HT-29 (cell line): ENCODE measurements at regions not wholly inside any gene's neighbourhood (a gene's known extent, or its start where the extent isn't known, plus 50 kb on each side); places are given as distances from the start of the nearest gene placed in this dataset.

Experiments used
- DNase-seq: peaks from one replicate; pipeline ENCODE4 v3.0.0-alpha.2; 2015; ENCODE audit warnings: low spot score

- no peak for DNase-seq
These were observed 423.0 kb upstream of the ZNF608 start for GRCh38 chr5:125169396-125169795.

GRCh38 chr5:125171641-125172040 is 425.2 kb upstream of the ZNF608 start:
- DNase-seq: no peak

- DNase-seq: no peak
These were observed 429.0 kb upstream of the ZNF608 start for GRCh38 chr5:125175348-125176004.

- DNase-seq: peak; percentile 75
These were observed 429.6 kb upstream of the ZNF608 start for GRCh38 chr5:125176005-125176390.

GRCh38 chr5:125177340-125177739 is 430.9 kb upstream of the ZNF608 start:
- DNase-seq: no peak

GRCh38 chr5:125179612-125180011 is 433.2 kb upstream of the ZNF608 start:
- no peak for DNase-seq

- DNase-seq: peak; percentile 25
These were observed 433.9 kb upstream of the ZNF608 start for GRCh38 chr5:125180231-125180829.

GRCh38 chr5:125181159-125181558 is 434.7 kb upstream of the ZNF608 start:
- no peak for DNase-seq

- DNase-seq: no peak
These were observed 435.5 kb upstream of the ZNF608 start for GRCh38 chr5:125181955-125182354.

GRCh38 chr5:125185740-125186139 is 439.3 kb upstream of the ZNF608 start:
- no peak for DNase-seq

- DNase-seq: no peak
These were observed 440.5 kb upstream of the ZNF608 start for GRCh38 chr5:125186911-125187375.

- DNase-seq: no peak
These were observed 443.1 kb upstream of the ZNF608 start for GRCh38 chr5:125189531-125189941.

- DNase-seq: no peak
These were observed 444.0 kb upstream of the ZNF608 start for GRCh38 chr5:125190232-125191087.

GRCh38 chr5:125194883-125195282 is 448.4 kb upstream of the ZNF608 start:
- no peak for DNase-seq

GRCh38 chr5:125196481-125197111 is 450.2 kb upstream of the ZNF608 start:
- DNase-seq: no peak

GRCh38 chr5:125197321-125197720 is 450.9 kb upstream of the ZNF608 start:
- no peak for DNase-seq

- DNase-seq: peak; percentile 66
These were observed 452.0 kb upstream of the ZNF608 start for GRCh38 chr5:125198270-125198974.

GRCh38 chr5:125199373-125199772 is 452.9 kb upstream of the ZNF608 start:
- no peak for DNase-seq

- DNase-seq: no peak
These were observed 453.8 kb upstream of the ZNF608 start for GRCh38 chr5:125199968-125200865.

- no peak for DNase-seq
These were observed 454.5 kb upstream of the ZNF608 start for GRCh38 chr5:125200866-125201373.
